HG03521 (cell line): ENCODE measurements at regions not wholly inside any gene's neighbourhood (a gene's known extent, or its start where the extent isn't known, plus 50 kb on each side); places are given as distances from the start of the nearest gene placed in this dataset.
"Not testable (repeated sequence)": the region's sequence is repeated elsewhere in the genome, so short reads cannot be mapped to it uniquely, and the experiment has no call there.

Experiments used
- ATAC-seq: cut with Tn5 transposase; IDR thresholded peaks from one replicate; pipeline ENCODE4 v1.9.1; 2021; ENCODE audit warnings: mild to moderate bottlenecking, moderate library complexity; ENCODE audit not compliant: unreplicated experiment

DNA sequence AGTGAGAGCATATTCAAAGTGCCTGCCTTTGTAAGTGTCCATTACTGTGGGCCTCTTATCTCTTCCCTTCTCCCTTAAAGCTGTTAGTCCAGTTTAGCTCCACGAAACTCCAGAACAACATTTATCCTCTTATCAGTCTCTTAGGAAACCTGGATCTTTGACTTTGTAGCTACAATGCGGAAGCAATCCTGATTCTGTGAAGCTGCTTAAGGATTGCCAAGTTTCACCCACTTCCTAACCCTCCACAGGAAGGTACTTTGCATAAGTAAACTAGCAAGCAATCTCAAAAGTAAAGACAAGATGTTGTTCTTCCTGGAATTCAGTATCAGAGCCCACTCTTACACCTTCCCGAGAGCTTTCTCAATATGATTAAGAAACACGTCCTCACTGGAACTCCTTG, 164.9 kb upstream of the USP25 start:
- no peak for ATAC-seq

- no peak for ATAC-seq
These were observed 163.1 kb upstream of the USP25 start for GRCh38 chr21:15566703-15567102.

GRCh38 chr21:15567191-15567590, 162.6 kb upstream of the USP25 start:
- ATAC-seq = no peak

GRCh38 chr21:15568516-15568915, 161.3 kb upstream of the USP25 start:
- ATAC-seq = no peak

DNA sequence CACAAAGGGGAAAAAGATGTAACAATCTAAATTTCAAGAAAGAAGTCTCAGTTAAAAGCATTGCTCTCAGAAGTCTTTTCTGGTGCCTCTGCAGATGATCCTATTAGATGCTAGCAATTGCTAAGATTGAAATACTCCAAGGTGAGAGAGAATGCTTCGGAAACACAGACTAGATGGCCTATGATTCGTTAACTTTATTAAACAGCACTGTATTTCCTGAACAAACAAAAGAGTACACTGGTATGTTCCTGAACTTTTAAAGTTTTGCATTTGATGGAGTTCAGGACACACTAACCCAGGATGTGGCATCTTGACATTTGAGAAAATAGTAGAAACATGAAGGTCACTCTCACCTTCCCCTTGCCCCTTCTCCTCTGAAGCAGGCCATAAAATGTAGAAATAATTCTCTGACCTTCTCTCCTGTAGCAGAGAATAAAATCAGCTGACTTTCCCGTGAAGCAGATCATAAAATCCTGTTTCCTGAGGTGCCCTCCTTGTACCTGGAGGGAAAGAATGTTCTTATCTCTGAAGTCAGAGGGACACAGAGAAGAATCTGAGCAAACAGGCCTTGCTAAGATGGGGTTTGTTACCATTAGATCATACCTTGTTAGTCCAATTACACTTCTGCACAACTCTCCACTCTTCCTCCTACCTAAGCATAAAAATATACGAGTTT, 142.9 kb upstream of the USP25 start:
- no peak for ATAC-seq

DNA sequence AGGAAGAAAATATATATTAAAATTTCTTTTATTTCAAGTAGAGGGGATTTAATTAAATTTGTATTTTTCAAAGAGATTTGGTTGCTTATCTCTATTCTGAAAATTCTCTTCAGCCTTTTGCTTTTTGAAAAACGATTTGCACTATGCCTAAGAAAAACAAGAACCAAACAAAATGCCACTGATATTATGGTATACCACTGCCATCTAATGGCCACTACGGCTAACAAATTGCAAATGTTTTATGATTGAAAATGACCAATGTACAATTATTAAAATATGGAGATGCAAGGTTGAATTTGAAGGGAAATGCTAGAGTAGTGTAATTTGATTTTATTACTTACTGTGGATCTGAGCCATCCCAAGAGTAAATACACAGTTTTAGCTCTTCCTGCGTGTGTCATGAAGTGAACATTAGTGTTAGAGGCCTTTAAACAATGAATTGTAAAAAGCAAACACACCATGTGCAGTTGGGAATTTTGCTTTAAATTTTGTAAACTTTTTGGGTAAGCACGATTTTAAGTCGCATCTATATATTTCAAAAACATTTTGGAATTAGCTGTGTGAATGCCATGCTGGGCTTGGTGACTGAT, 137.4 kb upstream of the USP25 start:
- ATAC-seq = no peak

GRCh38 chr21:15592957-15593356, 136.8 kb upstream of the USP25 start:
- no peak for ATAC-seq

DNA sequence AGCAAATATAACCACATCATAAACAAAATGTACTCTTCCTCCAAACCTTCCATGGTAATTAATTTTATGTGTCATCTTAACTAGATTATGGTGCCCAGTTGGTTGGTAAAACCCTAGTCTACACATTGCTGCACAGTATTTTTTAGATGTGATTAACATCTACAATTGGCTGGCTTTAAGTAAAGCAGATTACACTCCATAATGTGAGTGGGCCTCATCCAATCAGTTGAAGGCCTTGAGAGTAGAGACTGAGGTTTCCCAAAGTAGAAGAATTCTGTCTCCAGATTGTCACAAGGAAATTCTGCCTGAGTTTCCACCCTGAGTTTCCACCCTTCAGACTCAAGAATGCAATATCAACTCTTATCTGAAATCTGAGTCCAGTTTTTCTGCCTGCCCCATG, 128.4 kb upstream of the USP25 start:
- ATAC-seq = no peak

- ATAC-seq = no peak
These were observed 125.4 kb upstream of the USP25 start for GRCh38 chr21:15604413-15604812.

GRCh38 chr21:15614766-15615165, 115.0 kb upstream of the USP25 start:
- no peak for ATAC-seq

GRCh38 chr21:15616864-15617574, 112.8 kb upstream of the USP25 start:
- no peak for ATAC-seq

DNA sequence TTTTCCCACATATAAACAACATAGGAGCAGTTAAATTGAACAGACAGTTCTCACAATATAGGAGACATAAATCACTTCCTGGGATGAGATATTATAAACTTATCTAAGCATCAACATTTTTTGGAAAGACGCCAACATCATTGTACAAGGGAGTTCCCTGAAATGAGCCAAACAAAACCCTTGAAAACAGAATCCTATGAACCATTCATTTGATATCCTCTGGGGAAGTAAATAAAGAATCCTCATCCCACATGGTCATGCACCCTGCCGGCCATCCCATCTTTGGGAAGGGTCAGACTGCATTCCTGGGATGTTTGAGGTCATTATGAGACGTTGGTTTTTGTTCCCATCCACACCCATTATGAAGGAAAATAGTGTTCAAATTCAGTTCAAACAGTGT, 111.8 kb upstream of the USP25 start:
- ATAC-seq = no peak

- no peak for ATAC-seq
These were observed 108.9 kb upstream of the USP25 start for GRCh38 chr21:15620892-15621291.

- no peak for ATAC-seq
These were observed 105.1 kb upstream of the USP25 start for GRCh38 chr21:15624646-15625045.

DNA sequence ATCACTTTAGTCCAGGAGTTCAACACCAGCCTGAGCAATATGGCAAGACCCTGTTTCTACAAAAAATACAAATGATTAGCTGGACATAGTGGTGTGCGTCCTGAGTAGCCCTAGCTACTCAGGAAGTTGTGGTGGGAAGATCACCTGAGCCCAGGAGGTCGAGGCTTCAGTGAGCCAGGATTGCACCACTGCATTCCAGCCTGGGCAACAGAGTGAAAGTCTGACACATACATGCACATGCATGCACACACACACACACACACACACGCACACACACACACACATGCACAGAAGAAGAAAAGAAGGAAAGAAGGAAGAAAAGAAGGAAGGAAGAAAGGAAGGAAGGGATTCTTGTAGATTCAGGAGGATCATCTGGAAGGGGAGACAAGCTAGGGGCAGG, 104.4 kb upstream of the USP25 start:
- no peak for ATAC-seq

GRCh38 chr21:15626031-15626430, 103.8 kb upstream of the USP25 start:
- no peak for ATAC-seq

- ATAC-seq = no peak
These were observed 102.8 kb upstream of the USP25 start for GRCh38 chr21:15627011-15627410.

GRCh38 chr21:15627823-15628222, 102.0 kb upstream of the USP25 start:
- no peak for ATAC-seq

GRCh38 chr21:15631342-15631741, 98.4 kb upstream of the USP25 start:
- no peak for ATAC-seq

DNA sequence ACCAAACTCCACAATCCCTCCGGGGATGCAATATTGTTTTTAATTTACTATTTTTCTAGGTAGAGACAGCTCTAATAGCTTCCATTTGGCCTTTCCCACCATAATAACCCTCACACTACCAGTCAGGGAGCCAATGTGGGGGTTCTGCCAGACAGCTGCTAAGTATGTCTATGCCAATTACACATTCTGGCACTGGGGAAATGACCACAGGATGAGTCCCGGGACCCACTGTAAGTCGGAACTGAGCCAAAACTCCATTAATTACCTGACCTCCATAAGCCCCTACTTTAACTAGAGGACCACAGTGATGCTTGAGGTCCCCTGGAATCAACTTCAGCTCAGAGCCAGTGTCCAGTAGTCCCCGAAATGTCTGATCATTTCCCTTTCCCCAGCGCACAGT, 95.2 kb upstream of the USP25 start:
- ATAC-seq = not testable (repeated sequence)

DNA sequence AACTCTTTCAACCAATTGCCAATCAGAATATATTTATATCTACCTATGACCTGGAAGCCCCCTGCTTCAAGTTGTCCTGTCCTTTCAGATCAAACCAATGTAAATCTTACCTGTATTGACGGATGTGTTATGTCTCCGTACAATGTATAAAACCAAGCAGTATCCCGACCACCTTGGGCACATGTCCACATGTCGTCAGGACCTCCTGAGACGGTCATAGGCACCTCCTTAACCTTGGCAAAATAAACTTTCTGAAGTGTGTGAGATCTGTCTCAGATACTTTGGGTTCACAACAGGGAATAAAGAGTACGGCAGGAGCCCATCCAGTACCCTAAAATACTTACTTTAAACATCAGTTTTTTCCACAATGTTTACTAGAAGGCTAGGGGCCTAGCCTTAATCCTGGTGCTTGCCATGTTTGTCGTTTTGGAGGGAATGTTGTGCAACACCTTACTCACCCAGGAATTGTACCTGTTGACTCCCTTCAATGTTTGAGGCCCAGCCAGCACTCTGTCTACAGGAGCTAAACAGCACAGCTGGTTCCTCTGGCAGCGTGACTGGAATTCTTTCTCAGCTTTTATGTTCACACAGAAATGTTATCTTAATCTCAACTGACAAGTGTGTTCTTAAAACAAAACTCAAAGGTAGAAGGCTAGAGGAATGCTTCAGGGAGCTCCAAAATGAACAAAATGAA, 90.8 kb upstream of the USP25 start:
- ATAC-seq = no peak

- not testable (repeated sequence) for ATAC-seq
These were observed 89.7 kb upstream of the USP25 start for GRCh38 chr21:15640113-15640512.
